GM12878 (cell line): ENCODE measurements at regions not wholly inside any gene's neighbourhood (a gene's known extent, or its start where the extent isn't known, plus 50 kb on each side); places are given as distances from the start of the nearest gene placed in this dataset.
"Not testable (repeated sequence)": the region's sequence is repeated elsewhere in the genome, so short reads cannot be mapped to it uniquely, and the experiment has no call there.

Experiments
- ATAC-seq: fragments of 200-7000 bp; cut with Tn5 transposase; 3 replicates; pipeline ENCODE4 v1.9.1; 2020; ENCODE audit warnings: mild to moderate bottlenecking, moderate library complexity
- BruUV-seq: library from RNA; stranded (reverse); fragments of 400-500 nt; replicated peaks from 2 replicates; lab custom pipeline; 2021; lab: Mats Ljungman, UMichigan
- CTCF ChIA-PET: fragments of 300-600 bp; sonication (Branson Sonifier 250); formaldehyde crosslinking; extraction: SDS; loops from one replicate; lab custom pipeline; 2021; ENCODE audit warnings: inconsistent platforms; lab: Yijun Ruan, JAX
- POLR2A ChIA-PET: fragments of 350-600 bp; formaldehyde crosslinking; extraction: SDS; loops from one replicate; lab custom pipeline; 2021; ENCODE audit warnings: inconsistent platforms; lab: Charles Lee
- RAD21 ChIA-PET: fragments of 300-600 bp; sonication (Branson Sonifier 250); formaldehyde crosslinking; loops from one replicate; lab custom pipeline; 2023; ENCODE audit warnings: antibody characterized with exemption; ENCODE audit not compliant: unreplicated experiment; lab: Charles Lee
- SMC1A ChIA-PET: fragments of 300-600 bp; sonication (Branson Sonifier 250); formaldehyde crosslinking; loops from one replicate; lab custom pipeline; 2023; ENCODE audit not compliant: unreplicated experiment, uncharacterized antibody; lab: Charles Lee
- DNase-seq: peaks from one replicate; pipeline ENCODE4 v3.0.0-alpha.2; 2011; ENCODE audit warnings: low read depth, low spot score
- FAIRE-seq: peaks from 3 replicates; lab custom pipeline; 2011; peaks lifted over from hg19 to GRCh38; lab: Jason Lieb, UNC
- H2AFZ ChIP-seq: 2 replicates; pipeline ENCODE4 v1.6.0; 2011; ENCODE audit warnings: low read depth, low read length, control low read depth; ENCODE audit not compliant: control insufficient read depth
- H3K27ac ChIP-seq: 2 replicates; pipeline ENCODE4 v1.5.1; 2011; ENCODE audit warnings: control low read depth; ENCODE audit not compliant: control insufficient read depth, insufficient read depth
- H3K27me3 ChIP-seq, 2 experiments: replicated peaks in 1 of 2; 2 replicates each; pipeline versions ENCODE4 v1.6.0 to v1.6.1; 2011; ENCODE audit warnings: low read length in 1 of 2; ENCODE audit not compliant: control insufficient read depth in 2 of 2, insufficient read depth in 2 of 2
- H3K36me3 ChIP-seq, 2 experiments: 2 replicates each; pipeline ENCODE4 v1.5.1; 2011; ENCODE audit warnings: low read length in 1 of 2; ENCODE audit not compliant: control insufficient read depth in 2 of 2, insufficient read depth in 2 of 2
- H3K4me1 ChIP-seq: 2 replicates; pipeline ENCODE4 v1.6.1; 2011; ENCODE audit warnings: mild to moderate bottlenecking, low read length, moderate library complexity, mixed read lengths; ENCODE audit not compliant: control insufficient read depth, insufficient read depth
- H3K4me2 ChIP-seq: 2 replicates; pipeline ENCODE4 v1.6.0; 2011; ENCODE audit warnings: control low read depth; ENCODE audit not compliant: control insufficient read depth, insufficient read depth
- H3K4me3 ChIP-seq: fragments of 200-600 bp; sonication (generic); 2 replicates; pipeline ENCODE4 v1.5.1; 2016
- H3K79me2 ChIP-seq: 2 replicates; pipeline ENCODE4 v1.6.0; 2011; ENCODE audit warnings: low read length; ENCODE audit not compliant: control insufficient read depth, insufficient read depth
- H3K9ac ChIP-seq: 2 replicates; pipeline ENCODE4 v1.8.0; 2011; ENCODE audit warnings: low read length, control low read depth, mixed read lengths; ENCODE audit not compliant: control insufficient read depth, insufficient read depth
- H3K9me3 ChIP-seq: replicated peaks from 3 replicates; pipeline ENCODE4 v1.5.1; 2011; ENCODE audit warnings: mild to moderate bottlenecking, low read length; ENCODE audit not compliant: control insufficient read depth, insufficient read depth
- H4K20me1 ChIP-seq: 2 replicates; pipeline ENCODE4 v1.6.0; 2011; ENCODE audit not compliant: control insufficient read depth, insufficient read depth
- WGBS: methylation state at CpG from one replicate; pipeline ENCODE4 v1.1.6; 2016; ENCODE audit warnings: low lambda C conversion rate; ENCODE audit not compliant: insufficient replicate concordance, insufficient coverage; ENCODE audit errors: missing lambda C conversion rate; 5-methylcytosine and 5-hydroxymethylcytosine counted together
- in situ Hi-C: fragments of 300-500 bp; cut with MboI; formaldehyde crosslinking; loops from 9 replicates; pipeline ENCODE4 v1.14.3; 2018; ENCODE audit warnings: mixed read lengths
- intact Hi-C: fragments of 100-400 bp; cut with micrococcal nuclease; formaldehyde crosslinking; loops from one replicate; pipeline ENCODE4 v1.14.2; 2022; ENCODE audit not compliant: unreplicated experiment

- WGBS, result 39% methylated on average over 3 of the region's 3 CpGs
- H3K27ac ChIP-seq, H3K9me3 ChIP-seq, H3K4me3 ChIP-seq, in situ Hi-C loops, RAD21 ChIA-PET, FAIRE-seq, BruUV-seq, intact Hi-C loops, H3K79me2 ChIP-seq, CTCF ChIA-PET, H3K36me3 ChIP-seq, H4K20me1 ChIP-seq, H3K27me3 ChIP-seq, H3K9ac ChIP-seq, DNase-seq, H3K4me1 ChIP-seq, POLR2A ChIA-PET, H3K4me2 ChIP-seq, ATAC-seq, SMC1A ChIA-PET, H2AFZ ChIP-seq: not testable (repeated sequence)
Measured at GRCh38 chr2:111400598-111401253, 280.0 kb downstream of the BCL2L11 start.

- H3K36me3 ChIP-seq, CTCF ChIA-PET, DNase-seq, H3K4me1 ChIP-seq, BruUV-seq, FAIRE-seq, H3K4me2 ChIP-seq, POLR2A ChIA-PET, intact Hi-C loops, RAD21 ChIA-PET, H2AFZ ChIP-seq, H4K20me1 ChIP-seq, H3K79me2 ChIP-seq, SMC1A ChIA-PET, ATAC-seq, H3K27ac ChIP-seq, in situ Hi-C loops, H3K9me3 ChIP-seq, H3K4me3 ChIP-seq, H3K9ac ChIP-seq, H3K27me3 ChIP-seq: not testable (repeated sequence)
- WGBS, result 29% methylated on average over 3 of the region's 8 CpGs
Measured at GRCh38 chr2:111401270-111402140, 280.8 kb downstream of the BCL2L11 start.

GRCh38 chr2:111402450-111402849, 281.7 kb downstream of the BCL2L11 start:
- POLR2A ChIA-PET, H3K36me3 ChIP-seq, H3K9ac ChIP-seq, H3K79me2 ChIP-seq, H3K9me3 ChIP-seq, SMC1A ChIA-PET, in situ Hi-C loops, DNase-seq, H4K20me1 ChIP-seq, intact Hi-C loops, H3K4me2 ChIP-seq, H3K27ac ChIP-seq, H3K4me3 ChIP-seq, H3K27me3 ChIP-seq, CTCF ChIA-PET, ATAC-seq, H3K4me1 ChIP-seq, BruUV-seq, H2AFZ ChIP-seq, RAD21 ChIA-PET: not testable (repeated sequence)
- peak; percentile 73 for FAIRE-seq

GRCh38 chr2:111403287-111403686, 282.6 kb downstream of the BCL2L11 start:
- RAD21 ChIA-PET, ATAC-seq, SMC1A ChIA-PET, H3K36me3 ChIP-seq, in situ Hi-C loops, CTCF ChIA-PET, H4K20me1 ChIP-seq, H3K9me3 ChIP-seq, H3K4me1 ChIP-seq, H3K27ac ChIP-seq, POLR2A ChIA-PET, H3K9ac ChIP-seq, H2AFZ ChIP-seq, FAIRE-seq, H3K27me3 ChIP-seq, H3K79me2 ChIP-seq, BruUV-seq, intact Hi-C loops, H3K4me3 ChIP-seq, H3K4me2 ChIP-seq, DNase-seq: not testable (repeated sequence)
- WGBS, result 29% methylated on average over 2 of the region's 2 CpGs
